Epithelial cell of proximal tubule (primary cell): ENCODE measurements at regions not wholly inside any gene's neighbourhood (a gene's known extent, or its start where the extent isn't known, plus 50 kb on each side); places are given as distances from the start of the nearest gene placed in this dataset.

Source experiments
- DNase-seq: peaks from one replicate; pipeline ENCODE4 v3.0.0-alpha.2; 2011; ENCODE audit warnings: low read depth
- H3K4me3 ChIP-seq: 2 replicates; pipeline ENCODE4 v1.5.1; 2011; ENCODE audit warnings: low read depth, mild to moderate bottlenecking, low read length
- CTCF ChIP-seq: conservative IDR thresholded peaks from 2 replicates; pipeline ENCODE4 v1.5.1; 2012; ENCODE audit warnings: low read depth, mild to moderate bottlenecking, low read length

- TF ChIP-seq CTCF: no peak
- no peak for DNase-seq
- no peak overlapping the region for H3K4me3 ChIP-seq
Measured at GRCh38 chr3:95588473-95588872, 1225.9 kb upstream of the EPHA6 start.

- TF ChIP-seq CTCF: no peak
- H3K4me3 ChIP-seq: no peak overlapping the region
- no peak for DNase-seq
Measured at GRCh38 chr3:95595416-95596075, 1218.8 kb upstream of the EPHA6 start.

- no peak overlapping the region for H3K4me3 ChIP-seq
- no peak for DNase-seq
- no peak for TF ChIP-seq CTCF
Measured at GRCh38 chr3:95607926-95608325, 1206.5 kb upstream of the EPHA6 start.

- TF ChIP-seq CTCF: no peak
- no peak for DNase-seq
- H3K4me3 ChIP-seq: no peak overlapping the region
Measured at GRCh38 chr3:95609411-95609810, 1205.0 kb upstream of the EPHA6 start.

GRCh38 chr3:95612611-95613010, 1201.8 kb upstream of the EPHA6 start:
- DNase-seq: no peak
- TF ChIP-seq CTCF: no peak
- H3K4me3 ChIP-seq: no peak overlapping the region

GRCh38 chr3:95613993-95614392, 1200.4 kb upstream of the EPHA6 start:
- H3K4me3 ChIP-seq: no peak overlapping the region
- DNase-seq: no peak
- TF ChIP-seq CTCF: no peak

GRCh38 chr3:95615592-95616310, 1198.6 kb upstream of the EPHA6 start:
- no peak for TF ChIP-seq CTCF
- DNase-seq: peak; percentile 43
- no peak overlapping the region for H3K4me3 ChIP-seq
